ENCODE measurements at regions not wholly inside any gene's neighbourhood (a gene's known extent, or its start where the extent isn't known, plus 50 kb on each side); places are given as distances from the start of the nearest gene placed in this dataset.

DNA sequence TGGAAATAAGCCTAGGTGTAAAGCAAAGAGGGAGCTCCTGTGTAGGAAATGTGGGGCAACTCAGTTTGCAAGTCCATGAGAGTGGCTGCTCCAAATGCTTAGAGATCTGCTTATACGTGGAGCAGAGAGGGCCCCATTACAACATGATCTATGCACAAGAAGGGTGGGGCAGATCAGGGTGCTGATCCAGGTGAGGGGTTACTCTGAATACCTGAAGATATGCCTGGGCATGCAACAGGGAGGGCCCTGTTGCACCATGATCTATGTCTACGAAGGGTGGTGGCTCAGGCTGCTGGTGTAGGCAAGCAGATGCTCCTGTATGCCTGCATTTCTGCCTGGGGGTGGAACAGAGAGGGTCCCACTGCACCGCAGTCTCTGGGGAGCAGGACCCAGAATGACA lies 1121.2 kb downstream of the RAPGEF2 start:
- Histone ChIP-seq H3K9ac (ENCODE audit: low read length) (no peak overlapping the region), H4K20me1 (ENCODE audit: insufficient read depth) (no peaks in the 10 kb centered on the region), H3K4me1 (ENCODE audit: control insufficient read depth in 1 of 2, insufficient read depth in 2 of 2, low read length in 2 of 2) (no peaks in the 10 kb centered on the region), H3K27me3 (ENCODE audit: insufficient read depth, low read length) (no peaks in the 10 kb centered on the region), H3K9me3 (ENCODE audit: control insufficient read depth in 1 of 2, insufficient read depth in 1 of 2, low read depth in 1 of 2, low read length in 2 of 2) (no peaks in the 10 kb centered on the region), H3K4me2 (ENCODE audit: low read length) (no peak overlapping the region), H3K9me2 (ENCODE audit: insufficient read depth) (no peaks in the 10 kb centered on the region), H3K4me3 (replicated peaks in 1 of 2; ENCODE audit: low read depth in 1 of 2, low read length in 2 of 2) (no peak overlapping the region), H3K27ac (ENCODE audit: low read depth, low read length) (no peak overlapping the region), H3K36me3 (ENCODE audit: control insufficient read depth in 1 of 2, insufficient read depth in 2 of 2, low read length in 2 of 2) (no peaks in the 10 kb centered on the region), H3K79me2 (ENCODE audit: insufficient read depth, low read length) (no peaks in the 10 kb centered on the region), H2AFZ (ENCODE audit: low read depth, low read length, poor library complexity, severe bottlenecking) (no peak overlapping the region)
- RAD21 ChIA-PET (ENCODE audit: low non-redundant PET in 1 of 2, low total read pairs in 2 of 2, uncharacterized antibody in 2 of 2, unreplicated experiment in 2 of 2): no interaction called here
- TF ChIP-seq FOSL1 (IDR thresholded peaks at IDR 0.05; ENCODE audit: low read depth) (no peak), YY1 (IDR thresholded peaks at IDR 0.05; ENCODE audit: extremely low read depth, insufficient replicate concordance, low read depth, low read length) (no peak), EZH2 (IDR thresholded peaks at IDR 0.05) (no peak), TCF7L2 (IDR thresholded peaks at IDR 0.05; ENCODE audit: borderline replicate concordance, extremely low read depth, insufficient read depth, insufficient read length) (no peak), SRF (IDR thresholded peaks at IDR 0.05; ENCODE audit: low read depth) (no peak), POLR2AphosphoS5 (IDR thresholded peaks at IDR 0.05; ENCODE audit: low read depth, low read length) (no peak), ZFX (IDR thresholded peaks at IDR 0.05) (no peak)
- TF ChIP-seq, protein P1, sequence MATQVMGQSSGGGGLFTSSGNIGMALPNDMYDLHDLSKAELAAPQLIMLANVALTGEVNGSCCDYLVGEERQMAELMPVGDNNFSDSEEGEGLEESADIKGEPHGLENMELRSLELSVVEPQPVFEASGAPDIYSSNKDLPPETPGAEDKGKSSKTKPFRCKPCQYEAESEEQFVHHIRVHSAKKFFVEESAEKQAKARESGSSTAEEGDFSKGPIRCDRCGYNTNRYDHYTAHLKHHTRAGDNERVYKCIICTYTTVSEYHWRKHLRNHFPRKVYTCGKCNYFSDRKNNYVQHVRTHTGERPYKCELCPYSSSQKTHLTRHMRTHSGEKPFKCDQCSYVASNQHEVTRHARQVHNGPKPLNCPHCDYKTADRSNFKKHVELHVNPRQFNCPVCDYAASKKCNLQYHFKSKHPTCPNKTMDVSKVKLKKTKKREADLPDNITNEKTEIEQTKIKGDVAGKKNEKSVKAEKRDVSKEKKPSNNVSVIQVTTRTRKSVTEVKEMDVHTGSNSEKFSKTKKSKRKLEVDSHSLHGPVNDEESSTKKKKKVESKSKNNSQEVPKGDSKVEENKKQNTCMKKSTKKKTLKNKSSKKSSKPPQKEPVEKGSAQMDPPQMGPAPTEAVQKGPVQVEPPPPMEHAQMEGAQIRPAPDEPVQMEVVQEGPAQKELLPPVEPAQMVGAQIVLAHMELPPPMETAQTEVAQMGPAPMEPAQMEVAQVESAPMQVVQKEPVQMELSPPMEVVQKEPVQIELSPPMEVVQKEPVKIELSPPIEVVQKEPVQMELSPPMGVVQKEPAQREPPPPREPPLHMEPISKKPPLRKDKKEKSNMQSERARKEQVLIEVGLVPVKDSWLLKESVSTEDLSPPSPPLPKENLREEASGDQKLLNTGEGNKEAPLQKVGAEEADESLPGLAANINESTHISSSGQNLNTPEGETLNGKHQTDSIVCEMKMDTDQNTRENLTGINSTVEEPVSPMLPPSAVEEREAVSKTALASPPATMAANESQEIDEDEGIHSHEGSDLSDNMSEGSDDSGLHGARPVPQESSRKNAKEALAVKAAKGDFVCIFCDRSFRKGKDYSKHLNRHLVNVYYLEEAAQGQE (IDR thresholded peaks at IDR 0.05; ENCODE audit: low read depth): no peak
- TF ChIP-seq, protein P2, sequence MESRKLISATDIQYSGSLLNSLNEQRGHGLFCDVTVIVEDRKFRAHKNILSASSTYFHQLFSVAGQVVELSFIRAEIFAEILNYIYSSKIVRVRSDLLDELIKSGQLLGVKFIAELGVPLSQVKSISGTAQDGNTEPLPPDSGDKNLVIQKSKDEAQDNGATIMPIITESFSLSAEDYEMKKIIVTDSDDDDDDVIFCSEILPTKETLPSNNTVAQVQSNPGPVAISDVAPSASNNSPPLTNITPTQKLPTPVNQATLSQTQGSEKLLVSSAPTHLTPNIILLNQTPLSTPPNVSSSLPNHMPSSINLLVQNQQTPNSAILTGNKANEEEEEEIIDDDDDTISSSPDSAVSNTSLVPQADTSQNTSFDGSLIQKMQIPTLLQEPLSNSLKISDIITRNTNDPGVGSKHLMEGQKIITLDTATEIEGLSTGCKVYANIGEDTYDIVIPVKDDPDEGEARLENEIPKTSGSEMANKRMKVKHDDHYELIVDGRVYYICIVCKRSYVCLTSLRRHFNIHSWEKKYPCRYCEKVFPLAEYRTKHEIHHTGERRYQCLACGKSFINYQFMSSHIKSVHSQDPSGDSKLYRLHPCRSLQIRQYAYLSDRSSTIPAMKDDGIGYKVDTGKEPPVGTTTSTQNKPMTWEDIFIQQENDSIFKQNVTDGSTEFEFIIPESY (IDR thresholded peaks at IDR 0.05; ENCODE audit: extremely low read depth, insufficient replicate concordance, low read length): no peak
- TF ChIP-seq, protein P3, sequence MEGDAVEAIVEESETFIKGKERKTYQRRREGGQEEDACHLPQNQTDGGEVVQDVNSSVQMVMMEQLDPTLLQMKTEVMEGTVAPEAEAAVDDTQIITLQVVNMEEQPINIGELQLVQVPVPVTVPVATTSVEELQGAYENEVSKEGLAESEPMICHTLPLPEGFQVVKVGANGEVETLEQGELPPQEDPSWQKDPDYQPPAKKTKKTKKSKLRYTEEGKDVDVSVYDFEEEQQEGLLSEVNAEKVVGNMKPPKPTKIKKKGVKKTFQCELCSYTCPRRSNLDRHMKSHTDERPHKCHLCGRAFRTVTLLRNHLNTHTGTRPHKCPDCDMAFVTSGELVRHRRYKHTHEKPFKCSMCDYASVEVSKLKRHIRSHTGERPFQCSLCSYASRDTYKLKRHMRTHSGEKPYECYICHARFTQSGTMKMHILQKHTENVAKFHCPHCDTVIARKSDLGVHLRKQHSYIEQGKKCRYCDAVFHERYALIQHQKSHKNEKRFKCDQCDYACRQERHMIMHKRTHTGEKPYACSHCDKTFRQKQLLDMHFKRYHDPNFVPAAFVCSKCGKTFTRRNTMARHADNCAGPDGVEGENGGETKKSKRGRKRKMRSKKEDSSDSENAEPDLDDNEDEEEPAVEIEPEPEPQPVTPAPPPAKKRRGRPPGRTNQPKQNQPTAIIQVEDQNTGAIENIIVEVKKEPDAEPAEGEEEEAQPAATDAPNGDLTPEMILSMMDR (IDR thresholded peaks at IDR 0.05 in 2 of 3, conservative IDR thresholded peaks at IDR 0.05 in 1 of 3; ENCODE audit: borderline replicate concordance in 1 of 3, insufficient read depth in 1 of 3, low read depth in 2 of 3, low read length in 2 of 3): no peak
- BruUV-seq (replicated peaks): no TSS peak
- intact Hi-C loops (cut with micrococcal nuclease): no loop called here
- CTCF ChIA-PET: no interaction called here
- POLR2A ChIA-PET: no interaction called here
- no peak for ATAC-seq
- DNase-seq (ENCODE audit: low read depth, low spot score): no peak

Measured in HCT116 (cell line).